Body of pancreas (tissue), 4 donors: ENCODE measurements at regions not wholly inside any gene's neighbourhood (a gene's known extent, or its start where the extent isn't known, plus 50 kb on each side); places are given as distances from the start of the nearest gene placed in this dataset.

Experiments used
- CTCF ChIP-seq, 7 experiments: fragments of 450-650 bp in 4 of 7; fragments of 200-600 bp in 3 of 7; sonication (generic) in 3 of 7; IDR thresholded peaks; one replicate each; pipeline ENCODE4 v1.5.1; 2016 to 2019; ENCODE audit warnings: antibody characterized with exemption in 7 of 7
- POLR2A ChIP-seq, 3 donors: fragments of 450-650 bp; IDR thresholded peaks; one replicate each; pipeline ENCODE4 v1.6.1; 2016; ENCODE audit warnings: antibody characterized with exemption in 3 of 3, mild to moderate bottlenecking in 2 of 3

GRCh38 chr2:11067221-11068078 is 87.8 kb upstream of the SLC66A3 start:
- TF ChIP-seq CTCF (IDR thresholded peaks at IDR 0.05), result no peak
- TF ChIP-seq POLR2A (IDR thresholded peaks at IDR 0.05), result no peak
